Brain microvascular endothelial cell (primary cell): ENCODE measurements at regions not wholly inside any gene's neighbourhood (a gene's known extent, or its start where the extent isn't known, plus 50 kb on each side); places are given as distances from the start of the nearest gene placed in this dataset.

ENCODE experiments used
- DNase-seq: peaks from one replicate; pipeline ENCODE4 v3.0.0-alpha.2; 2020
- H3K27ac ChIP-seq: fragments of 250-450 bp; sonication (Bioruptor Pico); 2 replicates; pipeline ENCODE4 v1.5.1; 2020; ENCODE audit warnings: mild to moderate bottlenecking, moderate library complexity
- H3K27me3 ChIP-seq: fragments of 250-450 bp; sonication (Bioruptor Pico); replicated peaks from 2 replicates; pipeline ENCODE4 v1.5.1; 2020; ENCODE audit warnings: mild to moderate bottlenecking
- H3K36me3 ChIP-seq: fragments of 250-450 bp; sonication (Bioruptor Pico); replicated peaks from 2 replicates; pipeline ENCODE4 v1.5.1; 2020; ENCODE audit warnings: mild to moderate bottlenecking
- H3K4me3 ChIP-seq: 2 replicates; pipeline ENCODE4 v1.5.1; 2011; ENCODE audit warnings: low read depth, mild to moderate bottlenecking, control low read depth, low read length, moderate library complexity
- CTCF ChIP-seq: IDR thresholded peaks from 2 replicates; pipeline ENCODE4 v1.5.1; 2011; ENCODE audit warnings: low read depth, mild to moderate bottlenecking, moderate library complexity, low read length, control low read depth, inconsistent platforms; ENCODE audit errors: missing control alignments
- in situ Hi-C: cut with HindIII; loops from 2 replicates; pipeline ENCODE4 v1.10.0; 2017; ENCODE audit warnings: low sequenced_read_pairs, low pct_ligation_motif_present

GRCh38 chr1:94640125-94640524 lies 98.6 kb upstream of the F3 start:
- in situ Hi-C loops: no loop called here
- Histone ChIP-seq H3K36me3 (no peaks in the 10 kb centered on the region), H3K27me3 (no peaks in the 10 kb centered on the region), H3K4me3 (no peak overlapping the region), H3K27ac (no peak overlapping the region)
- DNase-seq: no peak
- TF ChIP-seq CTCF: no peak

GRCh38 chr1:94637121-94637520 lies 95.6 kb upstream of the F3 start:
- TF ChIP-seq CTCF: no peak
- Histone ChIP-seq H3K27ac (no peak overlapping the region), H3K4me3 (no peak overlapping the region), H3K27me3 (no peaks in the 10 kb centered on the region), H3K36me3 (no peaks in the 10 kb centered on the region)
- DNase-seq: no peak
- in situ Hi-C loops: no loop called here

GRCh38 chr1:94636624-94637023 lies 95.1 kb upstream of the F3 start:
- Histone ChIP-seq H3K4me3 (no peak overlapping the region), H3K36me3 (no peaks in the 10 kb centered on the region), H3K27ac (no peak overlapping the region), H3K27me3 (no peaks in the 10 kb centered on the region)
- DNase-seq: no peak
- TF ChIP-seq CTCF: no peak
- in situ Hi-C loops: no loop called here

GRCh38 chr1:94636100-94636499 lies 94.5 kb upstream of the F3 start:
- in situ Hi-C loops: no loop called here
- no peak for TF ChIP-seq CTCF
- DNase-seq: no peak
- H3K27ac ChIP-seq: no peak overlapping the region
- H3K4me3 ChIP-seq: no peak overlapping the region
- H3K36me3 ChIP-seq: no peaks in the 10 kb centered on the region
- H3K27me3 ChIP-seq: no peaks in the 10 kb centered on the region

- Histone ChIP-seq H3K27ac (no peak overlapping the region), H3K27me3 (no peaks in the 10 kb centered on the region), H3K36me3 (no peaks in the 10 kb centered on the region), H3K4me3 (no peak overlapping the region)
- DNase-seq: no peak
- peak; percentile 28 for TF ChIP-seq CTCF
- in situ Hi-C loops: no loop called here
These were observed 93.4 kb upstream of the F3 start for GRCh38 chr1:94634977-94635416.

GRCh38 chr1:94633051-94633450 lies 91.5 kb upstream of the F3 start:
- Histone ChIP-seq H3K4me3 (no peak overlapping the region), H3K27me3 (no peaks in the 10 kb centered on the region), H3K36me3 (no peaks in the 10 kb centered on the region), H3K27ac (no peak overlapping the region)
- TF ChIP-seq CTCF: no peak
- no peak for DNase-seq
- in situ Hi-C loops: no loop called here
